ENCODE measurements at regions not wholly inside any gene's neighbourhood (a gene's known extent, or its start where the extent isn't known, plus 50 kb on each side); places are given as distances from the start of the nearest gene placed in this dataset.

- no peak for DNase-seq
These were observed 504.4 kb upstream of the EEF2KMT start for GRCh38 chr16:5601957-5602356.

DNA sequence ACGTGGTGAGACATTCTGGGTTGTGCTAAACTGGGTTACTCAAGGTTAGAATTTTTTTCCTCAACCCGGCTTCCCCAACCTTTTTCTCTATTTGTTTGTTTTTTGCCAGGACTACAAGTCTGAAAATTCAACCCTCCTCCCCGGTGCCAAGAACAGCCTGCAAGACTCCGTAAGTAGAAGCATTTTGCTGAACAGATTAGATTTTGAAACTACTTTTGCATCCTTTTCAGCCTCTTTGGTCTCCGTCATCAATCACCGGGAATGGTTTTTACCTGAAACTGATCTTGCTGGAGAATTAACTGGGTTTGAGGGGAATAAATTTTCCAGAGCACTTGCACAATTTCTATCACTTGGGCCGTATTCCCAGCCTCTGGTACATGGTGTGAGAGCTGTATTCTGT, 501.2 kb upstream of the EEF2KMT start:
- DNase-seq = no peak

DNA sequence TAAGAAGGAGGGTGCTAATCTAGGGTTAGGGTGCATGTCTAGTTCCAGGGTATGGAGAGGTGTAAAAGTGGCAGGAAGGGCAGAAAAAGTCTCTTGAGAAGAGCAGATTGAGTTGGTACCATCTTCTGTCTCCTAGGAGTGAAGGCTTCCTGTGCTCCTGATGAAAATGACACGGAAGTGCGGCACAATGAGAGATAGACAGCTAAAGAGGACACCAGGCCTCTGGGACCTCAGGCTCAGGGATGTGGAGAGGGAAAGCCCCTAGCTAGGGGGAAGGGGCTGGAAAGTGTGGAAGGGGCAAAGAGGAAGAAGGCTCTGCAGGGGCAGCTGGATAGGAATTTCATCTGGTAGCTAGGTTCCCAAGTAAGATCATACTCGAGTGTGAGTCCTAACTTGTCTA, 498.3 kb upstream of the EEF2KMT start:
- DNase-seq = no peak

DNA sequence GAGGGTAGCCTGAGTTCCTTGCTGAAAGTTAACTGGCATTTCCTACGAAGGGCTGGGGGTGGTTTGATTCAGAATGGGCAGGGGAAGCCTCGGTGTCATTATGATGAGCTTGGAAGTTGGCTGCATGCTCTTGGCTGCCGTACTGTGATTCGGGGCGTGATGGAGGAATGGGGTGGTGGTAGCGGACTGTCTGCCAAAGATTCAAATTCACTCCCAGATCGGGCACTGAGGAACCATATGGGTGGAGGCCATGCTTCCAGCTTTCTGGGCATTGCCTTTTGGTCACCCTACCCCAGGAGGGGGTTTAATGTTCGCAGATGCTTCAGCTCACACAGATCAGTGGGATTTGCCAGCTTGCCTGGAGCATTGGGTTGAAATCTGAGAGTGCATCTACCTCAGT, 492.8 kb upstream of the EEF2KMT start:
- peak in 1 of 3 donors; percentile 11 for DNase-seq

DNA sequence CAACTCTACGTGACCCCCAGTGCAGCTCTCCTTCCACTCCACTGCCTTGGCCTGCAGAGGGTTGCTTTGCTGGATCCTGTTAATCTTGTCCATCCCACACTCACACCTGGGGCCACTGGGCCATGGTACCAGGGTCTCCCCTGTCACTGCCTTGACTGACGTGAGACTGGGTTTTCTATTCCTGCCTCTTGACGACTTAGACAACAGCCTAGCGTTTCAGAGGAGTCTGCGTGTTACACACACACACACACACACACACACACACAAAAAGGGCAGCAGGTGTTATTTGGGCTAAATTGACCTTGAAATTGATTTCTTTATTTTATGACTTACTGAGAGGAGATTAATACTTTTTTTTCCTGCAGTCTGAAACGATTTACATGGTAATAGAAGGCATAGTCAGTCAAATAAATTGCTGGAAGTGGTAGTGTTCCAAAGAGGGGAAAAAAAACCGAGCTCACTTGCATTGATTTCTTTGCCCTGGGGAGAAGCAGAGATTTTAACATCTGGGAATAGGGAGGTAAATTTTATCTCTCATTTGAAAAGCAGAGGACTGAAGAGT, 492.3 kb upstream of the EEF2KMT start:
- no peak for DNase-seq

GRCh38 chr16:5584109-5584508, 486.5 kb upstream of the EEF2KMT start:
- no peak for DNase-seq

- no peak for DNase-seq
These were observed 484.9 kb upstream of the EEF2KMT start for GRCh38 chr16:5582529-5582928.

- no peak for DNase-seq
These were observed 484.3 kb upstream of the EEF2KMT start for GRCh38 chr16:5581908-5582307.

GRCh38 chr16:5581428-5581827, 483.8 kb upstream of the EEF2KMT start:
- no peak for DNase-seq

DNA sequence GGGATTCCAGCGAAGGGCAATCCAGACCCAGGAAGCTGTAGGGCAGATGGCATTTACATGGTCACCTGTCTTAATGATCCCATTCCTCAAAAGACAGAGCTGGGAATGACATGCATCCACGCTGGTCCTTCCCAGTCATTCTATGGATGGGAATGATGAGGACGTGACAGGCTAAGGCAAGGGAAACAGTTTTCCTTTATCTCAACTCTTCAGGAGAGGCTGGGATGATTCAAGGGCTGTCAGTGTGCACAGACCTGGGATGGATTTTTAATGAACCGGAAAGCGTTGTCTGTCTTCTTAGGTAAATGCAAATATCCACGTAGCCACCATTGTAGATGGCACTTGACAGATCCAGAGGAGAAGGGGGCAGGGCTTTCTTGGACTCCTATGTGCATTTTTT, 483.2 kb upstream of the EEF2KMT start:
- no peak for DNase-seq

GRCh38 chr16:5580296-5580695, 482.7 kb upstream of the EEF2KMT start:
- peak; percentile 10 to 45 (median 23) for DNase-seq

DNA sequence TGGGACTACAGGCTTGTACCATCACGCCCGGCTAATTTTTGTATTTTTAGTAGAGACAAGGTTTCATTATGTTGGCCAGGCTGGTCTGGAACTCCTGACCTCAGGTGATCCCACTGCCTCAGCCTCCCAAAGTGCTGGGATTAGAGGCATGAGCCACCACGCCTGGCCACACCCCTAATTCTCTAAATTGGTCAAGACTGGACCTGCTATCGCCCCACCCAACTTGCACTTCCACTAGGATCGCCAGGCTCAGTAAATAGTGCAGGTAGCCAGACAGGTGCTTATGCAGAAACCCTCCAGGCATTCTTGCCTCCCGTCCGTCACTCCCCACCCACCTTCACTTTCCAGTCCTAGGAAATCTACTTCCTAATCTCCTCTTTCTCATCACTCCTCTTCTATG, 481.4 kb upstream of the EEF2KMT start:
- DNase-seq = no peak

DNA sequence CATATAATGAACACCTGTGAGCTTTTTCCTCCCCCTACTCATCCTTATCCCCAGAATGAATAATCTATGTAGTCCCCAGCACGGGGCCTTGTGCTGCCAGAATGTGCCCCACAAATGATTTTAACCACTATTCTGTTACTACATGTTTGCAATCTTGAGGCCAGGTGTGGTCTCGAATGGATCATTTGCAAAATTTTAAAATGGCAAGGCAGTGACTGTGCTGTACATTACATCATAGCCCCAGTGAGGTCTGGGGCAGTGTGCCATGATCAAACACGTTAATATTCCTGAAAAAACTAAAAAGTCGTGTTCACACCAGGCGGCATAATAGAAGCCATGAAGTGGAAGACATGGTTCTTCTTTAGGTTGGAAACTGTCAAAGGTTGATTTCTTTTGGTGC, 479.9 kb upstream of the EEF2KMT start:
- no peak for DNase-seq

GRCh38 chr16:5575646-5576245, 478.2 kb upstream of the EEF2KMT start:
- DNase-seq = peak in 1 of 3 donors; percentile 15

- no peak for DNase-seq
These were observed 477.5 kb upstream of the EEF2KMT start for GRCh38 chr16:5575121-5575520.

DNA sequence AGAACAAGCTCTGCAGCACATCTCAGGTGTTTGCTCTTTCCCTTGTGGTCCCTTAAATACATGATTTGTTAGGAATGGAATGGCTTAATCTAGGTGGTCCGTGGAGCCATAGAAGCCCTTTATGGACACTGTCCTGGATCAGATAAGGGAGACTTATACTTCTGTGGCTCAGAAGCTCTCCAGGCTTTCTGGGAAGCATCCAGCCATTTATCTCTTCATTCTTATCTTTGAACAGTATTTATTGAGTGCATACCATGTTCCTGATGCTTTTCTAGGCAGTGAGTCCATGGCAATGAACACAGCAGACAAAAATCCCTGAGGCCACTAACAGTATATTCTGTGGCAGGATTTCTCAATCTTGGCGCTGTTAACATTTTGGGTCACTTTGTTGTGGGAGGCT, 474.5 kb upstream of the EEF2KMT start:
- DNase-seq = no peak

DNA sequence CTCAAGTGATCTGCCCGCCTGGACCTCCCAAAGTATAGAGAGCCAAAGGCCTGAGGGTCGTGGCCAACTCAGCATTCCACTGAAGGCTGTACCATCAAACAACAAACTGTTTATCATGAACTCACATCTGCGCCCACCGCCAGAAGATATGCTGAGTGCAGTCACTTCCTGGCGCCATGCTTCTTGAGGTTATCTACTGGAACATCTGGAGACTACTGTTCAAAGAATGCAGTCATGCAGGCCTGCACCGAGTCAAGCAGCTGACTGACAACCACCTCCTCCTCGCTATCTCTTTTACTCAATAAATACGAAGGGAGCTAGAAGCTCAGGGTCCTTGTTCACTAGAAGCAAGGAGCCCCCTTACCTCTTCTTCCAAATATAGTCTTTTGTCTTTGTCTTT, 473.9 kb upstream of the EEF2KMT start:
- DNase-seq = no peak

DNA sequence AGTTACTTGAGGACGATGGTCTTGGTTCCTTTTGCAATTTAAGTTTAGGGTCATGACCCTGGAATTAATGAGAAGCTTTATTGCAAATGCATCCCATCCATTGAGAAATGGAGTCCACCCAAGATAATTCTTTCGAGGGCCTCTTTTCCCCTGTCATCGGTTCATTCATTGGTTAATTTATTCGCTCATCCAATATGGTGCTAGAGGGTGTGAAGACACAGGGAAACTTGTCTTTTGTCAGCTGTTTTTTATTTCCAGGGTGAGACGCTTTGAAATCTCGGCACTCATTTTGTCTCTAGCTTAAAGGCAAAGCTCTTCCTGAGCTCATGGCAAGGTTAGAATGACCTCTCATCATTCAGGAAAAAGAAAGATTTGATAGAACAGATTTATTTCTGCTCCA, 464.2 kb upstream of the EEF2KMT start:
- no peak for DNase-seq

DNA sequence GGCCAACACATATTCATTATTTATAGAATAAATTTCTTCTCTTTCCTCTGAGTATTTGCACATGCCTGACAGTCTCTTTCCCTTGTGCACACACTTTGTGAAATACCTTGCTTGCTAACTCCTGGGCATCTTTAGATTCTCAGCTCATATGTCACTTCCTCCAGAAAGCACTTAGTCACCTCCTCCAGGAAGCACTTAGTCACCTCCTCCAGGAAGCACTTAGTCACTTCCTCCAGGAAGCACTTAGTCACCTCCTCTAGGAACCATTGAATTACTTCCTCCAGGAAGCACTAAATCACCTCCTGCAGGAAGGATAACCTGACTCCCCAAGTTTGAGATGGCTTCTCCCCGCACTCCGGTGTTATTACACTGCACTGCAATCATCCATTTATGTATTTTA, 462.5 kb upstream of the EEF2KMT start:
- no peak for DNase-seq

DNA sequence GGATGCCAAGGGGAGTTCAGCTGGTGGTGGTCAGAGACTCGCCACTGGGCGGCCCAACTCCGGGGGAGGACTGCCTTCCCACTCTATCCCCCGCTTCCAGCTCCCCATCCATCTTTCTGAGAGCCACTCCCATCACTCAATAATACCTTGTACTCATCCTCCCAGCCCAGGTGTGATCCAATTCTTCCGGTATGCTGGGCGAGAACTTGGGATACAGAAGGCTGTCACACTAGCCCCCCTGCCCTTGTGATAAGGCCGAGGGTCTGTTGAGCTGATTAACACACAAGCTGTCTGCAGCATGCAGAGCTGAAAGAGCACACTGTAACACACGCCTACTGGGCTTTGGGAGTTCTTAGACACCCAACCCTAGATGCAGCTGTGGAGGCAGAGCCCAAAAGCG, 460.4 kb upstream of the EEF2KMT start:
- DNase-seq = no peak

DNA sequence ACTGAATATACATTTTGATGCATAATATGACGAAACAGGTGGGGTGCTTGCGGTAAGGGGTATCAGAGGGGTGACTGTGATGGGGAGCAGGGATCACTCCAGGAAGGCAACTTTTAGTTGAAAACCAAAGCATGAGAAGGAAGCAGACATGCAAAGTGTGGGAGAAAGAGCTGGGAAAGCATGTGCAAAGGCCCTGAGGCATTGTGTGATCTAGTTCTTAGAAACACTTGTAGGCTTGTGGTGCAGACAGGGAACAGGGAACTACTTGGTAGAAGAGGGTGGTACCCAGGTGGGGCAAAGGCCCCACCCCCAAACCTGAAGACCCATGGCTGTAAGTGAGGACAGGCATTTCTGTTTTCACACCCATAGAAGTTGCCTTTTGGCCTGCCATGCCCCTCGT, 459.9 kb upstream of the EEF2KMT start:
- no peak for DNase-seq

DNA sequence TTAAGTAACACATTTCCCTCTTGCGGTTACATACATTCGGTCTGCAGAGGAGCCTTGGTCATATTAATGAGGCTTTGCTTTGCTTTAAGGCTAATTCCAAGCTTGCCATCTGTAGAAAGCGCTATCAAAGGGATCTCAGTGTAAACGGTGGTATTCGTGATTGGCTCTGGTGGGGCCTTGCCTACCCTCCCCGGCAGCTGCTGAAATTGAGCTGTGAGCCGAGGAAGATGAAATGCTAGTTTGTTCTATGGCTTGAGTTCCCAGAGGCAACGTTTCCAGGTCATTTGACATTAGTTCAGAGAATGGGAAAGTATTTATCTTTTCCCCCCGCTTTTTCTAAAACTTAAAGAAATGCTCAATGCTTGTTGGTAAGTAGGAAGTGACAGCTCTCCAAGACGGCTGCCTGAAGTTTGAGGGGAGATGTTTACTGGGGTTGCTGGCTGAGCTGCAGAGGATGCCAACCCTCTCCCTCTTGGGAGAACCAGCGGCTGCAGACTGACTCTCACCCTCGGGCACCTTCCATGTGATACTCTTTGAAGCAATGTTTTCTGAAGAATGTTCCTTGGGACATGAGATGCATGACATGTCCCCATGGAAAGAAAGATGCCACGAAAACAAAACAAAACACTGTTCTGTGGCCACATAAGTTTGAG, 458.7 kb upstream of the EEF2KMT start:
- no peak for DNase-seq

DNA sequence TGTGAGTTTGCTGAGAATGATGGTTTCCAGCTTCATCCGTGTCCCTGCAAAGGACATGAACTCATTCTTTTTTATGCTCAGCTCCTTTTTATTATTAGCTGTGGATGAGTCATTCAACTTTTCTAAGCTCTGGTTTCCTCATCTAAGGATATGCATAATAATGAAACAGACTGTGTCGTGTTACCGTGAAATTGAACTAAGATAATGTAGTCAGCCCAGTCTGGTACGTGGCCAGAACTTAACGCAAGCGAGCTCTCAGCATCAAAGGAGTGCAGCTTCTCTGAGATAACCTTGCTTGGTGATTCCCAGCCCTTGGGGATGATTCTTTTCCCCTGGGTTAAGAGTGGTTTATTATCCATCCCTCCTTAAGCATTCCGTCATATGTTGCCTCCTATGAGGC, 454.3 kb upstream of the EEF2KMT start:
- peak in 1 of 3 donors; percentile 15 for DNase-seq

- peak in 1 of 3 donors; percentile 12 for DNase-seq
These were observed 452.2 kb upstream of the EEF2KMT start for GRCh38 chr16:5549802-5550201.

Measured in muscle of back (tissue), 3 donors.